ENCODE measurements at regions not wholly inside any gene's neighbourhood (a gene's known extent, or its start where the extent isn't known, plus 50 kb on each side); places are given as distances from the start of the nearest gene placed in this dataset.

GRCh38 chr14:62158779-62159178, 396.6 kb downstream of the SNAPC1 start:
- TF ChIP-seq POLR2A (IDR thresholded peaks at IDR 0.05) (no peak), CTCF (IDR thresholded peaks at IDR 0.05) (no peak)
